HCT116 (cell line): ENCODE measurements at regions not wholly inside any gene's neighbourhood (a gene's known extent, or its start where the extent isn't known, plus 50 kb on each side); places are given as distances from the start of the nearest gene placed in this dataset.

Source experiments
- ATAC-seq: fragments of 200-7000 bp; cut with Tn5 transposase; 2 replicates; pipeline ENCODE4 v1.9.1; 2020; ENCODE audit warnings: mild to moderate bottlenecking, moderate library complexity
- BruUV-seq: library from RNA; stranded (reverse); fragments of 400-500 nt; replicated peaks from 2 replicates; lab custom pipeline; 2021; lab: Mats Ljungman, UMichigan
- CTCF ChIA-PET: fragments of 300-600 bp; sonication (Branson Sonifier 250); formaldehyde crosslinking; loops from one replicate; lab custom pipeline; 2021; ENCODE audit warnings: antibody characterized with exemption; lab: Charles Lee
- POLR2A ChIA-PET: fragments of 300-600, 350-600 bp; sonication (Branson Sonifier 250); formaldehyde crosslinking; loops from one replicate; lab custom pipeline; 2021; ENCODE audit warnings: antibody characterized with exemption; lab: Charles Lee
- RAD21 ChIA-PET, 2 experiments: fragments of 300-600 bp; sonication (Branson Sonifier 250); formaldehyde crosslinking; loops; one replicate each; lab custom pipeline; 2023; ENCODE audit warnings: low total read pairs in 2 of 2; ENCODE audit not compliant: uncharacterized antibody in 2 of 2, unreplicated experiment in 2 of 2, low non-redundant PET in 1 of 2; lab: Charles Lee
- DNase-seq: peaks from one replicate; pipeline ENCODE4 v3.0.0-alpha.2; 2010; ENCODE audit warnings: low read depth, low spot score
- H2AFZ ChIP-seq: fragments of 200-600 bp; shearing (Covaris generic), sonication (generic); 2 replicates; pipeline ENCODE4 v1.6.1; 2017; ENCODE audit warnings: low read depth, mixed run types, mixed read lengths, antibody characterized with exemption, low read length; ENCODE audit not compliant: poor library complexity, severe bottlenecking
- H3K27ac ChIP-seq: 2 replicates; pipeline ENCODE4 v1.5.1; 2012; ENCODE audit warnings: low read depth, low read length
- H3K27me3 ChIP-seq: fragments of 200-600 bp; sonication (generic); 2 replicates; pipeline ENCODE4 v1.6.1; 2016; ENCODE audit warnings: mixed run types, low read length, mixed read lengths; ENCODE audit not compliant: insufficient read depth
- H3K36me3 ChIP-seq, 2 experiments: fragments of 200-500 bp in 1 of 2; fragments of 200-600 bp in 1 of 2; sonication (Bioruptor generic) in 1 of 2; sonication (generic) in 1 of 2; 2 replicates each; pipeline versions ENCODE4 v1.5.1 to v1.6.1; 2014 to 2016; ENCODE audit warnings: low read length in 2 of 2, inconsistent platforms in 1 of 2, mixed read lengths in 1 of 2, mixed run types in 1 of 2; ENCODE audit not compliant: insufficient read depth in 2 of 2, control insufficient read depth in 1 of 2
- H3K4me1 ChIP-seq, 2 experiments: fragments of 200-600 bp in 1 of 2; sonication (generic) in 1 of 2; 2 replicates each; pipeline versions ENCODE4 v1.5.1 to v1.6.1; 2012 to 2017; ENCODE audit warnings: low read length in 2 of 2, inconsistent platforms in 1 of 2, mild to moderate bottlenecking in 1 of 2, mixed read lengths in 1 of 2, mixed run types in 1 of 2, moderate library complexity in 1 of 2; ENCODE audit not compliant: insufficient read depth in 2 of 2, control insufficient read depth in 1 of 2
- H3K4me2 ChIP-seq: fragments of 200-600 bp; sonication (generic); 2 replicates; pipeline ENCODE4 v1.6.1; 2017; ENCODE audit warnings: mixed run types, low read length, mixed read lengths
- H3K4me3 ChIP-seq, 2 experiments: fragments of 200-600 bp in 1 of 2; sonication (generic) in 1 of 2; replicated peaks in 1 of 2; 2 replicates each; pipeline ENCODE4 v1.5.1; 2011 to 2016; ENCODE audit warnings: low read length in 2 of 2, control low read depth in 1 of 2, low read depth in 1 of 2, mild to moderate bottlenecking in 1 of 2, mixed read lengths in 1 of 2, mixed run types in 1 of 2
- H3K79me2 ChIP-seq: fragments of 200-600 bp; sonication (generic); 2 replicates; pipeline ENCODE4 v1.6.1; 2017; ENCODE audit warnings: mild to moderate bottlenecking, mixed run types, low read length, moderate library complexity, mixed read lengths; ENCODE audit not compliant: insufficient read depth
- H3K9ac ChIP-seq: fragments of 200-600 bp; sonication (generic); 2 replicates; pipeline ENCODE4 v1.6.1; 2016; ENCODE audit warnings: low read length, mixed read lengths
- H3K9me2 ChIP-seq: fragments of 200-600 bp; sonication (generic), shearing (Covaris generic); 2 replicates; pipeline ENCODE4 v1.6.1; 2017; ENCODE audit warnings: mixed run types, mild to moderate bottlenecking, moderate library complexity; ENCODE audit not compliant: insufficient read depth
- H3K9me3 ChIP-seq, 2 experiments: fragments of 200-500 bp in 1 of 2; fragments of 200-600 bp in 1 of 2; sonication (Bioruptor generic) in 1 of 2; sonication (generic) in 1 of 2; 2 replicates each; pipeline ENCODE4 v1.6.1; 2014 to 2017; ENCODE audit warnings: low read length in 2 of 2, mixed read lengths in 2 of 2, inconsistent platforms in 1 of 2, low read depth in 1 of 2, mild to moderate bottlenecking in 1 of 2, mixed run types in 1 of 2, moderate library complexity in 1 of 2; ENCODE audit not compliant: control insufficient read depth in 1 of 2, insufficient read depth in 1 of 2
- H4K20me1 ChIP-seq: fragments of 200-600 bp; sonication (generic), shearing (Covaris generic); 2 replicates; pipeline ENCODE4 v1.6.1; 2017; ENCODE audit warnings: mixed run types, mild to moderate bottlenecking, moderate library complexity; ENCODE audit not compliant: insufficient read depth
- CBX3 ChIP-seq: IDR thresholded peaks from 2 replicates; pipeline ENCODE4 v1.6.1; 2012; ENCODE audit warnings: low read depth
- CEBPB ChIP-seq: IDR thresholded peaks from 2 replicates; pipeline ENCODE4 v1.6.1; 2012; ENCODE audit warnings: low read depth
- EGR1 ChIP-seq: IDR thresholded peaks from 2 replicates; pipeline ENCODE4 v1.6.1; 2012; ENCODE audit warnings: low read depth
- EZH2 ChIP-seq: fragments of 200-600 bp; sonication (generic); IDR thresholded peaks from 2 replicates; pipeline ENCODE4 v1.6.1; 2017; ENCODE audit warnings: antibody characterized with exemption, mixed run types
- EZH2phosphoT487 ChIP-seq: fragments of 200-600 bp; IDR thresholded peaks from 2 replicates; pipeline ENCODE4 v1.6.1; 2018; ENCODE audit warnings: antibody characterized with exemption, borderline replicate concordance
- FOSL1 ChIP-seq: IDR thresholded peaks from 2 replicates; pipeline ENCODE4 v1.6.1; 2012; ENCODE audit warnings: low read depth
- JUND ChIP-seq: IDR thresholded peaks from 2 replicates; pipeline ENCODE4 v1.6.1; 2012
- RAD21 ChIP-seq: IDR thresholded peaks from 2 replicates; pipeline ENCODE4 v1.6.1; 2012; ENCODE audit warnings: low read depth, mild to moderate bottlenecking
- SIN3A ChIP-seq: IDR thresholded peaks from 2 replicates; pipeline ENCODE4 v1.6.1; 2012; ENCODE audit warnings: low read depth
- SRF ChIP-seq: IDR thresholded peaks from 2 replicates; pipeline ENCODE4 v1.6.1; 2012; ENCODE audit warnings: low read depth
- TCF7L2 ChIP-seq: IDR thresholded peaks from 2 replicates; pipeline ENCODE4 v1.7.0; 2011; ENCODE audit warnings: borderline replicate concordance, inconsistent platforms; ENCODE audit not compliant: insufficient read depth, insufficient read length; ENCODE audit errors: extremely low read depth
- YY1 ChIP-seq: IDR thresholded peaks from 2 replicates; pipeline ENCODE4 v1.6.1; 2011; ENCODE audit warnings: low read length, low read depth, moderate library complexity, mild to moderate bottlenecking; ENCODE audit not compliant: insufficient replicate concordance; ENCODE audit errors: extremely low read depth
- ZNF274 ChIP-seq: fragments of 200-500 bp; sonication (Bioruptor generic); IDR thresholded peaks from 2 replicates; pipeline ENCODE4 v1.6.1; 2014; ENCODE audit warnings: mild to moderate bottlenecking, low read depth, low read length, inconsistent platforms
- intact Hi-C: fragments of 100-400 bp; cut with micrococcal nuclease; formaldehyde crosslinking; loops from 2 replicates; pipeline ENCODE4 v1.10.0; 2022
- TF ChIP-seq, protein P1 (sequence below): IDR thresholded peaks from 2 replicates; pipeline ENCODE4 v1.6.1; 2012; ENCODE audit warnings: low read depth
- TF ChIP-seq, protein P2 (sequence below): IDR thresholded peaks from 2 replicates; pipeline ENCODE4 v1.6.1; 2012

DNA sequence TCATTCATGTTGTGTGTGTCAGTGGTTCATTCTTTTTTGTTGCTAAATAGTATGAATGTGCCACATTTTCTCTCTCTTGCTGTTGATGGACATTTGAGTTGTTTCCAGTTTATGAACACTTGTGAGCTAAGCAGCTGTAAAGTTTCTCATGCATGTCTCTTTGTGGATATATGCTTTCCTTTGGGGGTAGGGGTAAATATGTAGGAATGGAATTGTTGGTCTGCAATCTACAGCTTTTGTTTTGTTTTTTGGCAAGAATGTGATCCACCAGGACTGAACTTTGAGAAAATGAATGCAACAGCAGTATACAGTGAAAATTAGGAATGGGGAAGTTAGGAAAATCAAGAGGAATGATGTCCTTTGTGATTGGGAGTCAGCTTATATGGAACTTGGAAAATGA, 226.3 kb downstream of the CDCA7 start:
- Histone ChIP-seq H2AFZ (no peak overlapping the region), H3K4me3 (no peak overlapping the region), H3K27me3 (no peaks in the 10 kb centered on the region), H3K9ac (no peak overlapping the region), H3K4me1 (no peaks in the 10 kb centered on the region), H3K79me2 (no peaks in the 10 kb centered on the region), H3K9me3 (no peaks in the 10 kb centered on the region), H4K20me1 (no peaks in the 10 kb centered on the region), H3K36me3 (no peaks in the 10 kb centered on the region), H3K4me2 (no peak overlapping the region)
- DNase-seq (no peak), ATAC-seq (no peak)
- BruUV-seq: no TSS peak
- RAD21 ChIA-PET: no interaction called here
- POLR2A ChIA-PET: no interaction called here
- intact Hi-C loops: no loop called here
- TF ChIP-seq EGR1: no peak
- TF ChIP-seq EZH2phosphoT487: no peak
- no peak for TF ChIP-seq SIN3A
- TF ChIP-seq YY1: no peak
- TF ChIP-seq EZH2: no peak
- no peak for TF ChIP-seq CBX3
- TF ChIP-seq ZNF274: no peak
- no peak for TF ChIP-seq FOSL1
- no peak for TF ChIP-seq CEBPB
- no peak for TF ChIP-seq RAD21
- TF ChIP-seq, protein P1, sequence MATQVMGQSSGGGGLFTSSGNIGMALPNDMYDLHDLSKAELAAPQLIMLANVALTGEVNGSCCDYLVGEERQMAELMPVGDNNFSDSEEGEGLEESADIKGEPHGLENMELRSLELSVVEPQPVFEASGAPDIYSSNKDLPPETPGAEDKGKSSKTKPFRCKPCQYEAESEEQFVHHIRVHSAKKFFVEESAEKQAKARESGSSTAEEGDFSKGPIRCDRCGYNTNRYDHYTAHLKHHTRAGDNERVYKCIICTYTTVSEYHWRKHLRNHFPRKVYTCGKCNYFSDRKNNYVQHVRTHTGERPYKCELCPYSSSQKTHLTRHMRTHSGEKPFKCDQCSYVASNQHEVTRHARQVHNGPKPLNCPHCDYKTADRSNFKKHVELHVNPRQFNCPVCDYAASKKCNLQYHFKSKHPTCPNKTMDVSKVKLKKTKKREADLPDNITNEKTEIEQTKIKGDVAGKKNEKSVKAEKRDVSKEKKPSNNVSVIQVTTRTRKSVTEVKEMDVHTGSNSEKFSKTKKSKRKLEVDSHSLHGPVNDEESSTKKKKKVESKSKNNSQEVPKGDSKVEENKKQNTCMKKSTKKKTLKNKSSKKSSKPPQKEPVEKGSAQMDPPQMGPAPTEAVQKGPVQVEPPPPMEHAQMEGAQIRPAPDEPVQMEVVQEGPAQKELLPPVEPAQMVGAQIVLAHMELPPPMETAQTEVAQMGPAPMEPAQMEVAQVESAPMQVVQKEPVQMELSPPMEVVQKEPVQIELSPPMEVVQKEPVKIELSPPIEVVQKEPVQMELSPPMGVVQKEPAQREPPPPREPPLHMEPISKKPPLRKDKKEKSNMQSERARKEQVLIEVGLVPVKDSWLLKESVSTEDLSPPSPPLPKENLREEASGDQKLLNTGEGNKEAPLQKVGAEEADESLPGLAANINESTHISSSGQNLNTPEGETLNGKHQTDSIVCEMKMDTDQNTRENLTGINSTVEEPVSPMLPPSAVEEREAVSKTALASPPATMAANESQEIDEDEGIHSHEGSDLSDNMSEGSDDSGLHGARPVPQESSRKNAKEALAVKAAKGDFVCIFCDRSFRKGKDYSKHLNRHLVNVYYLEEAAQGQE: no peak
- TF ChIP-seq JUND: no peak
- no peak for TF ChIP-seq SRF
- TF ChIP-seq TCF7L2: no peak
- TF ChIP-seq, protein P2, sequence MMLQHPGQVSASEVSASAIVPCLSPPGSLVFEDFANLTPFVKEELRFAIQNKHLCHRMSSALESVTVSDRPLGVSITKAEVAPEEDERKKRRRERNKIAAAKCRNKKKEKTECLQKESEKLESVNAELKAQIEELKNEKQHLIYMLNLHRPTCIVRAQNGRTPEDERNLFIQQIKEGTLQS: no peak
- TF ChIP-seq, all 23 proteins: peak for 0
- Histone ChIP-seq H3K9me2 (no peaks in the 10 kb centered on the region), H3K27ac (no peak overlapping the region)
- CTCF ChIA-PET: no interaction called here
